Colonic mucosa (tissue), 4 donors: ENCODE measurements at regions not wholly inside any gene's neighbourhood (a gene's known extent, or its start where the extent isn't known, plus 50 kb on each side); places are given as distances from the start of the nearest gene placed in this dataset.
A peak's percentile ranks its signal among the peaks of the same experiment; 100 is the strongest.

Source experiments
- DNase-seq: peaks from one replicate; pipeline ENCODE4 v3.0.0-alpha.2; 2020
- H3K27ac ChIP-seq: fragments of 200-600 bp; one replicate; pipeline ENCODE4 v1.8.0; 2021
- H3K27me3 ChIP-seq: fragments of 200-600 bp; one replicate; pipeline ENCODE4 v1.8.0; 2021
- H3K36me3 ChIP-seq: fragments of 200-600 bp; one replicate; pipeline ENCODE4 v1.8.0; 2021
- H3K4me1 ChIP-seq: fragments of 200-600 bp; one replicate; pipeline ENCODE4 v1.8.0; 2021; ENCODE audit warnings: mild to moderate bottlenecking
- H3K4me3 ChIP-seq: fragments of 200-600 bp; one replicate; pipeline ENCODE4 v1.8.0; 2021
- H3K9ac ChIP-seq, 2 donors: one replicate each; pipeline ENCODE4 v1.7.0; 2013; ENCODE audit warnings: control low read depth in 2 of 2, low read depth in 2 of 2, low read length in 2 of 2
- H3K9me3 ChIP-seq: fragments of 200-600 bp; one replicate; pipeline ENCODE4 v1.8.0; 2021
- intact Hi-C: fragments of 100-400 bp; cut with DNase I; formaldehyde crosslinking; loops from one replicate; pipeline ENCODE4 v1.14.1; 2022
- TF ChIP-seq, protein P1 (sequence below): fragments of 200-600 bp; IDR thresholded peaks from one replicate; pipeline ENCODE4 v1.8.0; 2022; ENCODE audit warnings: antibody characterized with exemption, mild to moderate bottlenecking
- donor health status: healthy.
- donor health status: DM: no; HTN: no; CAD: no.
- donor health status: DM: no; HTN: no; CAD: no.

DNA sequence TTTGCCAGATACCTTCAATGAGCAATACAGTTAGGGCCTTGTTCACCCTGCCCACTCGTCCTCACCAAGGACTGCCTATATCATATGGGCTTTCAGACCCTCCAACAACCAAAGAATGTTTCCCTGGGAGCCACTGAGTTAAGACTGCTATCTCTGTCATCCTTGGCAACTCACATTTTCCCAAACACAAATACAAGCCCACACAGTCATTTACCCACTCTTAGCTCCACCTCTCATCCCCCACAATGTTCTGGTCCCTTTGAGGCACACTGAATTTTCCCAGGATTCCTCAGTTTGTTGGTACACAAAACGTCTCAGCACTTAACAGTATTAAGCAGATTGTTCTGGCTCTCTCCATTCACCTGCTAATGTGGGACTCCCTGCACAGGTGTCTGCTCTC lies 204.6 kb downstream of the TLE3 start:
- Histone ChIP-seq H3K9ac (no peak overlapping the region), H3K27ac (no peak overlapping the region), H3K9me3 (no peaks in the 10 kb centered on the region), H3K27me3 (no peaks in the 10 kb centered on the region), H3K4me3 (no peak overlapping the region), H3K36me3 (no peaks in the 10 kb centered on the region), H3K4me1 (no peaks in the 10 kb centered on the region)
- TF ChIP-seq, protein P1, sequence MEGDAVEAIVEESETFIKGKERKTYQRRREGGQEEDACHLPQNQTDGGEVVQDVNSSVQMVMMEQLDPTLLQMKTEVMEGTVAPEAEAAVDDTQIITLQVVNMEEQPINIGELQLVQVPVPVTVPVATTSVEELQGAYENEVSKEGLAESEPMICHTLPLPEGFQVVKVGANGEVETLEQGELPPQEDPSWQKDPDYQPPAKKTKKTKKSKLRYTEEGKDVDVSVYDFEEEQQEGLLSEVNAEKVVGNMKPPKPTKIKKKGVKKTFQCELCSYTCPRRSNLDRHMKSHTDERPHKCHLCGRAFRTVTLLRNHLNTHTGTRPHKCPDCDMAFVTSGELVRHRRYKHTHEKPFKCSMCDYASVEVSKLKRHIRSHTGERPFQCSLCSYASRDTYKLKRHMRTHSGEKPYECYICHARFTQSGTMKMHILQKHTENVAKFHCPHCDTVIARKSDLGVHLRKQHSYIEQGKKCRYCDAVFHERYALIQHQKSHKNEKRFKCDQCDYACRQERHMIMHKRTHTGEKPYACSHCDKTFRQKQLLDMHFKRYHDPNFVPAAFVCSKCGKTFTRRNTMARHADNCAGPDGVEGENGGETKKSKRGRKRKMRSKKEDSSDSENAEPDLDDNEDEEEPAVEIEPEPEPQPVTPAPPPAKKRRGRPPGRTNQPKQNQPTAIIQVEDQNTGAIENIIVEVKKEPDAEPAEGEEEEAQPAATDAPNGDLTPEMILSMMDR: no peak
- DNase-seq: no peak
- intact Hi-C loops: no loop called here

DNA sequence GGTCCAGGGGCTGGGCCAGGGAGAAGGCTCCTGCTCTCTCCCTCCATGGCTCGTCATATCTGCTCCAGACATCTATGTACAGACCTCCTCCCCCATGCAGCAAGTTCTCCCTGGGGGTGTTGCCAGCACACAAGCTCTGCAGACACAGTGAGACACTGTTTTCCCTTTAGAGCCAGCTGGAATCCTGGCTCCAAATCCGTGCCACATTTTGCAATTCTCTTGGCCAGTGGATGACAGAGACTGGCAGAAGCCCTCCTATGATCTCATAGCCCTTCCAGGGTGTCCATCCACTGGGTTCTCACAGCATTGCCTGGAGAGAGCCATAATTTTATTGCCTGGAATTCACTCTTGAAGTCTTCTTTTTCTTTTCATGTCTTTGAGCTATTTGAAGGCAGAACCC lies 203.9 kb downstream of the TLE3 start:
- Histone ChIP-seq H3K9me3 (no peaks in the 10 kb centered on the region), H3K27ac (no peak overlapping the region), H3K4me1 (no peaks in the 10 kb centered on the region), H3K4me3 (no peak overlapping the region), H3K9ac (no peak overlapping the region), H3K36me3 (no peaks in the 10 kb centered on the region), H3K27me3 (no peaks in the 10 kb centered on the region)
- intact Hi-C loops: no loop called here
- peak; percentile 35 for DNase-seq
- TF ChIP-seq, protein P1: no peak

DNA sequence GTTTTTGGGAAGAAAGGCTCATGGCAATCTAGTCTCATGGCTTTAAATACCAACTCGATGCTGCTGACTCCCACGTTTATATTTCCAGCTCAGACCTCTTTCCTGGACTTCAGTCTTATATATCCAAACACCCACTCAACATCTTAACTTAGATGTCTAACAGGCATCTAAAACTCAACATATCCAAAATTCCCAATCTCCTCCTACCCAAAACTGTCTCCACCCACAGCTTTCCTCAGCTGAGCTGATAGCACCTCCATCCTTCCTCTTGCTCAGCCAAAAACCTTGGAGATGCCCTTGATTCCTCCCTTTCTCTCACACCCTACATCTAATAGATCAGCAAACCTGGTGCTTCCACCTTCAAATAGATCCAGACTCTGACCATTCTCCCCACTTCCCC lies 202.5 kb downstream of the TLE3 start:
- no peak for DNase-seq
- H3K27me3 ChIP-seq: no peaks in the 10 kb centered on the region
- no peaks in the 10 kb centered on the region for H3K9me3 ChIP-seq
- no peak overlapping the region for H3K27ac ChIP-seq
- no peak overlapping the region for H3K4me3 ChIP-seq
- intact Hi-C loops: no loop called here
- no peaks in the 10 kb centered on the region for H3K36me3 ChIP-seq
- no peak overlapping the region for H3K9ac ChIP-seq
- TF ChIP-seq, protein P1: no peak
- H3K4me1 ChIP-seq: no peaks in the 10 kb centered on the region

DNA sequence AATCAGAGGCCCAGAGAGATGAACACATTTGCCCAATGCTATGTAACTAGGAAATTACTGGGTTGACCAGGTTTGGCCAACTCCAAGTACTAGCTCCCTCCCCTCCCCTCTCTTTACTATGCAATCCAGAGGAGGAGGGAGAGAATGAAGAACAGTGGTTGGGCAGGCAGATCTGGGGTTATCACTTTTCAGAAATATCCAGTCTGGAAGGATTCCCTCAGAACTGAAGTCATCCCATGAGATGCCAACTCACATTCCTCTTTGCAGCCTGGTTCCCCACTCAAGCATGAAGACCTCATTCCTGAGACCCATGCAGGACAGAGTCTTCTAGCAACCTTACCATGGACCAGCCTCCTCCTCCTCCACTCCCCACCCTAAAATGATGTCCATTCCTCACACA lies 201.1 kb downstream of the TLE3 start:
- no peak for DNase-seq
- H3K9ac ChIP-seq: no peak overlapping the region
- no peaks in the 10 kb centered on the region for H3K36me3 ChIP-seq
- H3K27me3 ChIP-seq: no peaks in the 10 kb centered on the region
- no peak overlapping the region for H3K27ac ChIP-seq
- TF ChIP-seq, protein P1: no peak
- no peaks in the 10 kb centered on the region for H3K9me3 ChIP-seq
- no peaks in the 10 kb centered on the region for H3K4me1 ChIP-seq
- no peak overlapping the region for H3K4me3 ChIP-seq
- intact Hi-C loops: no loop called here

DNA sequence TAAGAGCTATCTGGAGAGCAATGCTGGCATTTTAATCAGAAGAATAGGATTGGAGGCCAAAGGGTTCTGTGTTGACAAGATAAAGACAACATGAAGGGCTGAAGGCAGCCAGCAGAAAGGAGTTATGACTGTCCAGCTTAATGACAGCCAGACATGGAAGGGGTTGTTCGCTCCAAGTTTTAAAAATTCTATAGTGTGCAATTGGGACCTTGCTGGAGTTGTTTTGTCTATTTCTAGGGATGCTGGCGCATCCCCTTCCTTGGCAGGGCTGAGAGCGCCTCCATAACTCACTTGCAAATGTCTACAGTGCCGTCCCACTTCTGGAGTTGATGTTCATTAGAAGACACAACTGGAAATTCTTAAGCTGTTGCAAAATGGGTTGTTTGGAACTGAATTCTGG lies 200.7 kb downstream of the TLE3 start:
- TF ChIP-seq, protein P1: no peak
- intact Hi-C loops: no loop called here
- Histone ChIP-seq H3K9me3 (no peaks in the 10 kb centered on the region), H3K27ac (no peak overlapping the region), H3K9ac (no peak overlapping the region), H3K4me1 (no peaks in the 10 kb centered on the region), H3K27me3 (no peaks in the 10 kb centered on the region), H3K36me3 (no peaks in the 10 kb centered on the region), H3K4me3 (no peak overlapping the region)
- no peak for DNase-seq
